ENCODE measurements at regions not wholly inside any gene's neighbourhood (a gene's known extent, or its start where the extent isn't known, plus 50 kb on each side); places are given as distances from the start of the nearest gene placed in this dataset.

GRCh38 chr14:51780741-51781140 is 79.7 kb upstream of the GNG2 start:
- DNase-seq (ENCODE audit: low spot score): no peak

- DNase-seq (ENCODE audit: low spot score): no peak
Observed at GRCh38 chr14:51781381-51781780, 79.0 kb upstream of the GNG2 start.

GRCh38 chr14:51782435-51782834 is 78.0 kb upstream of the GNG2 start:
- DNase-seq (ENCODE audit: low spot score): no peak

GRCh38 chr14:51783765-51784164 is 76.6 kb upstream of the GNG2 start:
- peak; percentile 15 for DNase-seq (ENCODE audit: low spot score)

DNA sequence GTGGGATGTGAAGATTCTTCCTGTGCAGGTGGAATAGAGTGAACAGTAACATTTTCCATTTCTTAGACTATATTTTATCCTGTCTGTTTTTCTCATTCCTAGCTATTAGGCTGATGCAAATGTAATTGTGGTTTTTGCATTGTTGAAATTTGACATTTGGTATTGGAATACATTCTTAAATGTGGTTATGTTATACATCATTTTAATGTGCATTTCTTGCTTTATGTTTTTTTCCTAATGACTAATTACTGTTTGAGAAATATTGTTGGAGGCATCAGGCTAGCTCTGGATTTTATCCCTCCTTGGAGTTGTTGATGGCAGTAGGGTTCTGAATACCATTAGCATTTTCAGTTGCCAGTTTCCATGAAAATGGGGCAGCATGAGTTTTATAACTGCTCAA is 75.9 kb upstream of the GNG2 start:
- no peak for DNase-seq (ENCODE audit: low spot score)

DNA sequence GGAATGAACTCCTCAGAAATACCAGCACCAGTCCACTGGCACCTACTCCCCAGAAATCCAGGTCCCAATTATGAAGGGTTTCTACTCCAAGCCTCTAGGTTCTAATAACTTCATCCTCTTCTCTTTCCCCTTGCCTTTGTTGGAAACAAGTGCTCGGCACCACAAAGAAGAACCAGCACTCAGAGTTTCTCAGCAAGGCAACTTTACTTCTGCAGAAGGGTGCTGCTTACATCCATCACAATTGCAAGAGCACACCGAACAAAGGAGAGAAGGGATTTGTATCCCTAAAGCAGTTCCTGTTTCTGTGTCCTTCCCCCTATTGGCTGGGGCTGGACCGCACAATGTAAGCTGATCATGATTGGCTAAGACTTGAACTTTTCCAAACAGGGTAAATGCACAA is 74.2 kb upstream of the GNG2 start:
- DNase-seq (ENCODE audit: low spot score): no peak

GRCh38 chr14:51787352-51787751 is 73.1 kb upstream of the GNG2 start:
- no peak for DNase-seq (ENCODE audit: low spot score)

DNA sequence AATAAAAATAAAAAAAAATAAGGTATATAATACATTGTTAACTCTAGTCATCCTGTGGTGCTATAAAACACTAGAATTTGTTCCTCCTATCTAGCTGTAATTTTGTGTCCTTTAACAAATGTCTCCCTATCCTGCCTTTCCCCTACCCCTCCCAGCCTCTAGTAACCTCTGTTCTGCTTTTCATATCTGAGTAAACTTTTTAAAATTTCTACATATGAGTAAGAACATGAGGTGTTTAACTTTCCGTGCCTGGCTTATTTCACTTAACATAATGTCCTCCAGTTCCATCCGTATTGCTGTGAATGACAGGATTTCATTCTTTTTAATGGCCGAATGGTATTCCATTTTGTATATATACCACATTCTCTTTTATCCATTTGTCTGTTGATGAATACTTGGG is 71.3 kb upstream of the GNG2 start:
- no peak for DNase-seq (ENCODE audit: low spot score)

DNA sequence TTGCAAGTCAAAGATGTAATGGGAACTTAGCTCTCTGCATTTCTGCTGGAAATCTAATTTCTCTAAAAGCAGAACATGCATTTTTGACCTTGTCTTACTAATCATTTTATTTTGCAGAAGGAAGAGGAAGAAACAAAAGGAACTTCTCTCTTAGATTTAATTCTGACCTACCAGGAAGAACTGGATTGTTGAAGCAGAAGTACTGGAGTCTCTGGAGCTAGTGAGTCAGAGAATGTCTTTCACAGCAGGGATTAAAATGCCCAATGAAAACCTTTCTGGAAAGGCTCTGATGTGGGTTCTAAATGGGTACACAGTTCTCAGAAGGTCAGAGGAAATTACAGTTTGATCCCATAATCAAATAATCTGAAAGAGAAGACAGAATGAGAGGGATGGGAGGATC is 70.8 kb upstream of the GNG2 start:
- DNase-seq (ENCODE audit: low spot score): no peak

DNA sequence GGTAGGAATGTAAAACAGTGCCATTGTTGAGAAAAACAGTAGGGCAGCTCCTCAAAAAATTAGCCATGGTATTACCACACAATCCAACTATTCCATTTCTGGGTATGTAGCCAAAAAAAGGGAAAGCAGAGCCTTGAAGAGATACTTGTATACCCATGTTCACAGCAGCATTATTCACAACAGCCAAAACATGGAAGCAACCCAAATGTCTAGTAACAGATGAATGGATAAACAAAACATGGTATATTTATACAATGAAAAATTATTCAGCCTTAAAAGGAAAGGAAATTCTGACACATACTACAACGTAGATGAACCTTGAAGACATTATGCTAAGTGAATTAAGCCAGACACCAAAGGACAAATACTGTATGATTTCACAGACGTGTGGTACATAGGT is 67.6 kb upstream of the GNG2 start:
- no peak for DNase-seq (ENCODE audit: low spot score)

GRCh38 chr14:51805541-51805940 is 54.9 kb upstream of the GNG2 start:
- no peak for DNase-seq (ENCODE audit: low spot score)

DNA sequence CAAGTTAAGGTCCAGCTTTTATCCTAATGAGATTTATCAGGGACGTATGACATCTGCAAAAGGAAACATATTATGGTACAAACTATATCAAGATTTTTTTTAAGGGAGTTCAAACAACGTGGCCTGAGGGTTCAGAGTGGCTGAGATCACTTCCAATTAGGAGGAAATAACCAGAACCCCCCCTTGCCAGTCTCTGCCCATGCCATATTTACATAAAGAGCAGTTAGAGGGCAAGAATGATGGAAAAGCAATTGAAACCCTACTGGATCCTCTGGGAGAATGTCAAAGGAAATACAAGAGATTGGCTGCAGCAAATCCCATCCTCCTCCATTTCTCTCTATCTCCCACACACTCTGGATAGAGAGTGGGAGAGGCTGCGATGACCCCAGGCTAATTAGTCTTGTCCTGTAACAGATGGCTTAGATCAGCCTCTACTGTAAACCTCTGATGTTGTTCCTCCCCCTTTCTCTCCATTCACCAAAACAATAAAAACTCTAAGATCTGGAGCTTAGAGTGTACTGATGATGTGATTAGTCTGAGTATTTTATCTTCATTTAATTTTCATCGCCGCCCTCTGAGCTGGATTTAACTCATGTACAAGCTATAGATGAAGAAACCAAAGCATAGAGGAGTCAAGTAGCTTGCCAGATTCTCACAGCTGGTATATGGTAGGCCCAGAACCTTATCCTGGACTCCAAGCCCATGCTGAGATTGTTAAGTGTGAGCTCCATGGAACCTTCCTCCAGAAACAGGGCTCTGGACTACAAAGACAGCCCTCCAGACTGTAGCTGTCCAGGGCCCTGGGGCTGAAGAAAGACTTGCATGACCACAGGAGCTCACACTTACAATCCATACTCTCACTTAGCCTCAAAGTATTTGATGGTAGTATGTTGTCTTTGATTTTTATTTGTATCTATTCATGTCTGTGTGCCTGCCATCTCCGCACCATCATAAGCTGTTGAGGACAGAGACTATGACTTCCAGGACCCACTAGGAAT is 54.1 kb upstream of the GNG2 start:
- no peak for DNase-seq (ENCODE audit: low spot score)

DNA sequence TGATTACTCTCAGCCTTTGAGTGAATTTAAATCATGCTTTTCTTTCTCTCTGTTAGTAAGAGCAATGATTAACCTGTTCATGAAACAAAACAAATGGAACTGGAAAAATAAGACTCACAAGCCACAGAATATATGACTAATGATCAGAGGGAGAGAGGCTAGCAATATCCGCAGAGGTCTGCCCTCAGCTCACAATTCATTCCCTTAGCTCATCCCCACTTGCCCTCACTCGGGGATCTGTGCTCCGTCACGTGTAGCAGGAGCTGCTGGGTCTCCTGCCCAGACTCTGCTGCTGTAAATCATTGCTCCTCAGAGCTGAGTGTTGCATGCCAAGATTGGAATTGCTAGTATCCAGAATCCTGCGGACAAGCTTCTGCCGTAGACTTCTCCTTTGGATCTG is 53.1 kb upstream of the GNG2 start:
- no peak for DNase-seq (ENCODE audit: low spot score)

Measured in activated CD4-positive, alpha-beta T cell treated with anti-CD3 and anti-CD28 coated beads, Interleukin-2, Interleukin-4, amounts not matched to agents 100 ng/mL and 50 ng/mL, durations not matched to agents 16 hours and 8 hours (primary cell).